Tibial nerve (tissue), 4 donors: ENCODE measurements at regions not wholly inside any gene's neighbourhood (a gene's known extent, or its start where the extent isn't known, plus 50 kb on each side); places are given as distances from the start of the nearest gene placed in this dataset.

Experiments
- DNase-seq, 2 donors: peaks; one replicate each; pipeline ENCODE4 v3.0.0-alpha.2; 2019; ENCODE audit warnings: low spot score in 2 of 2
- H3K27ac ChIP-seq, 4 donors: fragments of 200-600 bp; sonication (generic) in 3 of 4; one replicate each; pipeline ENCODE4 v1.5.1; 2017 to 2019; ENCODE audit warnings: mild to moderate bottlenecking in 1 of 4
- H3K27me3 ChIP-seq, 2 donors: fragments of 200-600 bp; sonication (generic) in 1 of 2; one replicate each; pipeline versions ENCODE4 v1.5.1 to v1.6.0; 2017 to 2019
- H3K36me3 ChIP-seq, 3 donors: fragments of 200-600 bp; sonication (generic); one replicate each; pipeline ENCODE4 v1.5.1; 2018 to 2019
- H3K4me1 ChIP-seq, 4 donors: fragments of 200-600 bp; sonication (generic) in 3 of 4; one replicate each; pipeline ENCODE4 v1.5.1; 2017 to 2019
- H3K4me3 ChIP-seq, 4 donors: fragments of 200-600 bp; sonication (generic) in 3 of 4; one replicate each; pipeline ENCODE4 v1.5.1; 2017 to 2019; ENCODE audit warnings: mild to moderate bottlenecking in 1 of 4, moderate library complexity in 1 of 4
- H3K9me3 ChIP-seq, 4 donors: fragments of 200-600 bp; sonication (generic) in 3 of 4; one replicate each; pipeline ENCODE4 v1.5.1; 2017 to 2019
- CTCF ChIP-seq, 5 experiments: fragments of 200-600 bp in 3 of 5; fragments of 450-650 bp in 2 of 5; sonication (generic) in 3 of 5; IDR thresholded peaks; one replicate each; pipeline ENCODE4 v1.5.1; 2016 to 2019; ENCODE audit warnings: antibody characterized with exemption in 5 of 5, mild to moderate bottlenecking in 3 of 5, moderate library complexity in 2 of 5
- EP300 ChIP-seq, 2 donors: sonication (generic); formaldehyde crosslinking; IDR thresholded peaks; one replicate each; pipeline ENCODE4 v1.6.1; 2017; ENCODE audit warnings: antibody characterized with exemption in 2 of 2, mild to moderate bottlenecking in 1 of 2
- POLR2A ChIP-seq, 2 donors: fragments of 450-650 bp; IDR thresholded peaks; one replicate each; pipeline ENCODE4 v1.6.1; 2017; ENCODE audit warnings: antibody characterized with exemption in 2 of 2, mild to moderate bottlenecking in 2 of 2, moderate library complexity in 2 of 2
- WGBS, 2 donors: methylation state at CpG; one replicate each; pipeline ENCODE4 v1.1.5; 2018; 5-methylcytosine and 5-hydroxymethylcytosine counted together

- Histone ChIP-seq H3K27ac (no peak overlapping the region), H3K4me1 (peaks cover 0 to 28% (median 4%) of the 10 kb centered on the region in 4 donors), H3K27me3 (no peaks in the 10 kb centered on the region), H3K4me3 (no peak overlapping the region), H3K9me3 (no peaks in the 10 kb centered on the region), H3K36me3 (no peaks in the 10 kb centered on the region)
- TF ChIP-seq EP300 (IDR thresholded peaks at IDR 0.05) (no peak), POLR2A (IDR thresholded peaks at IDR 0.05) (no peak), CTCF (IDR thresholded peaks at IDR 0.05) (no peak)
- WGBS, 2 donors = 75 to 78% methylated on average over 7 of the region's 7 CpGs
- no peak for DNase-seq
Measured at GRCh38 chr6:6711031-6711785, 122.7 kb downstream of the LY86 start.

- no peaks in the 10 kb centered on the region for H3K9me3 ChIP-seq
- DNase-seq = no peak
- peaks cover 0 to 28% (median 4%) of the 10 kb centered on the region in 4 donors for H3K4me1 ChIP-seq
- 63 to 66% methylated on average over 7 of the region's 7 CpGs for WGBS, 2 donors
- peak overlapping the region in 2 of 4 donors; percentile 46 to 78 for H3K27ac ChIP-seq
- TF ChIP-seq CTCF (IDR thresholded peaks at IDR 0.05) (no peak), EP300 (IDR thresholded peaks at IDR 0.05) (no peak), POLR2A (IDR thresholded peaks at IDR 0.05) (no peak)
- no peak overlapping the region for H3K4me3 ChIP-seq
- H3K36me3 ChIP-seq = no peaks in the 10 kb centered on the region
- no peaks in the 10 kb centered on the region for H3K27me3 ChIP-seq
Measured at GRCh38 chr6:6711832-6712448, 123.4 kb downstream of the LY86 start.

- Histone ChIP-seq H3K27me3 (no peaks in the 10 kb centered on the region), H3K4me3 (no peak overlapping the region), H3K36me3 (no peaks in the 10 kb centered on the region), H3K4me1 (peaks cover 0 to 28% (median 4%) of the 10 kb centered on the region in 4 donors), H3K9me3 (no peaks in the 10 kb centered on the region), H3K27ac (peak overlapping the region; percentile 42 to 78 (median 44))
- peak in 1 of 2 donors; percentile 18 for DNase-seq
- TF ChIP-seq CTCF (IDR thresholded peaks at IDR 0.05) (no peak), EP300 (IDR thresholded peaks at IDR 0.05) (peak in 1 of 2 donors; percentile 60)
- 28 to 35% methylated on average over 23 to 24 of the region's 25 CpGs for WGBS, 2 donors
Measured at GRCh38 chr6:6712449-6713403, 124.2 kb downstream of the LY86 start.

GRCh38 chr6:6713657-6714056, 125.1 kb downstream of the LY86 start:
- peak in 1 of 2 donors; percentile 26 for DNase-seq
- peaks cover 0 to 28% (median 4%) of the 10 kb centered on the region in 4 donors for H3K4me1 ChIP-seq
- H3K9me3 ChIP-seq = no peaks in the 10 kb centered on the region
- H3K27me3 ChIP-seq = no peaks in the 10 kb centered on the region
- 72 to 79% methylated on average over 9 of the region's 9 CpGs for whole genome bisulfite sequencing, 2 donors
- no peaks in the 10 kb centered on the region for H3K36me3 ChIP-seq
- H3K27ac ChIP-seq = peak overlapping the region in 1 of 4 donors; percentile 78
- TF ChIP-seq CTCF (IDR thresholded peaks at IDR 0.05) (no peak), POLR2A (IDR thresholded peaks at IDR 0.05) (no peak), EP300 (IDR thresholded peaks at IDR 0.05) (no peak)
- H3K4me3 ChIP-seq = no peak overlapping the region
